ENCODE measurements at regions not wholly inside any gene's neighbourhood (a gene's known extent, or its start where the extent isn't known, plus 50 kb on each side); places are given as distances from the start of the nearest gene placed in this dataset.

GRCh38 chr5:161077936-161078545 is 226.0 kb upstream of the ATP10B start:
- DNase-seq (no peak), ATAC-seq (ENCODE audit: low FRiP score) (no peak)
- H3K9me3 ChIP-seq (ENCODE audit: control insufficient read depth, low read length): no peaks in the 10 kb centered on the region
- H3K4me3 ChIP-seq (ENCODE audit: low read length in 2 of 2): no peak overlapping the region
- H3K27ac ChIP-seq (ENCODE audit: low read depth in 1 of 2, low read length in 2 of 2): no peak overlapping the region
- no peaks in the 10 kb centered on the region for H3K36me3 ChIP-seq (ENCODE audit: control insufficient read depth in 1 of 2, insufficient read depth in 2 of 2, low read length in 1 of 2)
- WGBS, 2 donors: 43 to 46% methylated on average over 2 of the region's 2 CpGs
- H3K27me3 ChIP-seq (ENCODE audit: control insufficient read depth in 1 of 2, insufficient read depth in 2 of 2, low read length in 1 of 2): no peaks in the 10 kb centered on the region
- intact Hi-C loops (cut with DNase I): no loop called here
- no peaks in the 10 kb centered on the region for H3K4me1 ChIP-seq (ENCODE audit: control insufficient read depth in 1 of 2, insufficient read depth in 2 of 2, low read length in 2 of 2)

GRCh38 chr5:161077496-161077895 is 225.5 kb upstream of the ATP10B start:
- 72 to 82% methylated on average over 2 of the region's 2 CpGs for WGBS, 2 donors
- no peaks in the 10 kb centered on the region for H3K4me1 ChIP-seq (ENCODE audit: control insufficient read depth in 1 of 2, insufficient read depth in 2 of 2, low read length in 2 of 2)

GRCh38 chr5:161064781-161065180 is 212.8 kb upstream of the ATP10B start:
- WGBS, 2 donors: 20 to 29% methylated on average over 2 of the region's 2 CpGs
- DNase-seq (no peak), ATAC-seq (ENCODE audit: low FRiP score) (no peak)
- Histone ChIP-seq H3K9me3 (ENCODE audit: control insufficient read depth, low read length) (peaks cover 2% of the 10 kb centered on the region), H3K4me1 (ENCODE audit: control insufficient read depth in 1 of 2, insufficient read depth in 2 of 2, low read length in 2 of 2) (no peaks in the 10 kb centered on the region), H3K27me3 (ENCODE audit: control insufficient read depth in 1 of 2, insufficient read depth in 2 of 2, low read length in 1 of 2) (no peaks in the 10 kb centered on the region), H3K4me3 (ENCODE audit: low read length in 2 of 2) (no peak overlapping the region), H3K36me3 (ENCODE audit: control insufficient read depth in 1 of 2, insufficient read depth in 2 of 2, low read length in 1 of 2) (no peaks in the 10 kb centered on the region), H3K27ac (ENCODE audit: low read depth in 1 of 2, low read length in 2 of 2) (no peak overlapping the region)
- intact Hi-C loops (cut with DNase I): no loop called here

More at GRCh38 chr5:161077496-161077895, 225.5 kb upstream of the ATP10B start:
- H3K4me3 ChIP-seq (ENCODE audit: low read length in 2 of 2): no peak overlapping the region
- H3K27me3 ChIP-seq (ENCODE audit: control insufficient read depth in 1 of 2, insufficient read depth in 2 of 2, low read length in 1 of 2): no peaks in the 10 kb centered on the region
- no peaks in the 10 kb centered on the region for H3K36me3 ChIP-seq (ENCODE audit: control insufficient read depth in 1 of 2, insufficient read depth in 2 of 2, low read length in 1 of 2)
- ATAC-seq (ENCODE audit: low FRiP score) (no peak), DNase-seq (no peak)
- no peak overlapping the region for H3K27ac ChIP-seq (ENCODE audit: low read depth in 1 of 2, low read length in 2 of 2)
- no peaks in the 10 kb centered on the region for H3K9me3 ChIP-seq (ENCODE audit: control insufficient read depth, low read length)
- intact Hi-C loops (cut with DNase I): no loop called here

- H3K9me3 ChIP-seq (ENCODE audit: control insufficient read depth, low read length): peaks cover 2% of the 10 kb centered on the region
- H3K36me3 ChIP-seq (ENCODE audit: control insufficient read depth in 1 of 2, insufficient read depth in 2 of 2, low read length in 1 of 2): no peaks in the 10 kb centered on the region
- ATAC-seq (ENCODE audit: low FRiP score) (no peak), DNase-seq (no peak)
- H3K27ac ChIP-seq (ENCODE audit: low read depth in 1 of 2, low read length in 2 of 2): no peak overlapping the region
- H3K4me1 ChIP-seq (ENCODE audit: control insufficient read depth in 1 of 2, insufficient read depth in 2 of 2, low read length in 2 of 2): no peaks in the 10 kb centered on the region
- intact Hi-C loops (cut with DNase I): no loop called here
- no peak overlapping the region for H3K4me3 ChIP-seq (ENCODE audit: low read length in 2 of 2)
- WGBS, 2 donors: 53 to 72% methylated on average over 2 of the region's 2 CpGs
- no peaks in the 10 kb centered on the region for H3K27me3 ChIP-seq (ENCODE audit: control insufficient read depth in 1 of 2, insufficient read depth in 2 of 2, low read length in 1 of 2)
These were observed 212.3 kb upstream of the ATP10B start for GRCh38 chr5:161064297-161064696.

- Histone ChIP-seq H3K4me1 (ENCODE audit: control insufficient read depth in 1 of 2, insufficient read depth in 2 of 2, low read length in 2 of 2) (no peaks in the 10 kb centered on the region), H3K4me3 (ENCODE audit: low read length in 2 of 2) (no peak overlapping the region), H3K27ac (ENCODE audit: low read depth in 1 of 2, low read length in 2 of 2) (no peak overlapping the region), H3K27me3 (ENCODE audit: control insufficient read depth in 1 of 2, insufficient read depth in 2 of 2, low read length in 1 of 2) (peaks cover 0 to 1% of the 10 kb centered on the region in 2 donors), H3K9me3 (ENCODE audit: control insufficient read depth, low read length) (peaks cover 2% of the 10 kb centered on the region), H3K36me3 (ENCODE audit: control insufficient read depth in 1 of 2, insufficient read depth in 2 of 2, low read length in 1 of 2) (no peaks in the 10 kb centered on the region)
- DNase-seq (no peak), ATAC-seq (ENCODE audit: low FRiP score) (no peak)
- intact Hi-C loops (cut with DNase I): no loop called here
These were observed 206.8 kb upstream of the ATP10B start for GRCh38 chr5:161058781-161059180.

- intact Hi-C loops (cut with DNase I): no loop called here
These were observed 200.0 kb upstream of the ATP10B start for GRCh38 chr5:161051920-161052500.

GRCh38 chr5:161047024-161047423 is 195.0 kb upstream of the ATP10B start:
- intact Hi-C loops (cut with DNase I): no loop called here
- no peaks in the 10 kb centered on the region for H3K4me1 ChIP-seq (ENCODE audit: control insufficient read depth in 1 of 2, insufficient read depth in 2 of 2, low read length in 2 of 2)
- WGBS, 2 donors: 57 to 60% methylated on average over 4 of the region's 4 CpGs
- DNase-seq: no peak
- no peaks in the 10 kb centered on the region for H3K27me3 ChIP-seq (ENCODE audit: control insufficient read depth in 1 of 2, insufficient read depth in 2 of 2, low read length in 1 of 2)
- H3K9me3 ChIP-seq (ENCODE audit: control insufficient read depth, low read length): no peaks in the 10 kb centered on the region
- no peak overlapping the region for H3K27ac ChIP-seq (ENCODE audit: low read depth in 1 of 2, low read length in 2 of 2)
- ATAC-seq (ENCODE audit: low FRiP score): no peak
- no peak overlapping the region for H3K4me3 ChIP-seq (ENCODE audit: low read length in 2 of 2)
- no peaks in the 10 kb centered on the region for H3K36me3 ChIP-seq (ENCODE audit: control insufficient read depth in 1 of 2, insufficient read depth in 2 of 2, low read length in 1 of 2)

More at GRCh38 chr5:161051920-161052500, 200.0 kb upstream of the ATP10B start:
- Histone ChIP-seq H3K4me3 (ENCODE audit: low read length in 2 of 2) (no peak overlapping the region), H3K27ac (ENCODE audit: low read depth in 1 of 2, low read length in 2 of 2) (no peak overlapping the region), H3K9me3 (ENCODE audit: control insufficient read depth, low read length) (no peaks in the 10 kb centered on the region), H3K36me3 (ENCODE audit: control insufficient read depth in 1 of 2, insufficient read depth in 2 of 2, low read length in 1 of 2) (no peaks in the 10 kb centered on the region), H3K4me1 (ENCODE audit: control insufficient read depth in 1 of 2, insufficient read depth in 2 of 2, low read length in 2 of 2) (no peaks in the 10 kb centered on the region), H3K27me3 (ENCODE audit: control insufficient read depth in 1 of 2, insufficient read depth in 2 of 2, low read length in 1 of 2) (no peaks in the 10 kb centered on the region)
- DNase-seq (no peak), ATAC-seq (ENCODE audit: low FRiP score) (no peak)
- 80 to 87% methylated on average over 4 of the region's 4 CpGs for WGBS, 2 donors

GRCh38 chr5:161042862-161043261 is 190.9 kb upstream of the ATP10B start:
- no peaks in the 10 kb centered on the region for H3K4me1 ChIP-seq (ENCODE audit: control insufficient read depth in 1 of 2, insufficient read depth in 2 of 2, low read length in 2 of 2)
- ATAC-seq (ENCODE audit: low FRiP score): no peak
- no peaks in the 10 kb centered on the region for H3K27me3 ChIP-seq (ENCODE audit: control insufficient read depth in 1 of 2, insufficient read depth in 2 of 2, low read length in 1 of 2)
- WGBS, 2 donors: 86% methylated on average over 3 of the region's 3 CpGs
- H3K36me3 ChIP-seq (ENCODE audit: control insufficient read depth in 1 of 2, insufficient read depth in 2 of 2, low read length in 1 of 2): no peaks in the 10 kb centered on the region
- H3K9me3 ChIP-seq (ENCODE audit: control insufficient read depth, low read length): no peaks in the 10 kb centered on the region
- intact Hi-C loops (cut with DNase I): no loop called here
- DNase-seq: no peak
- H3K4me3 ChIP-seq (ENCODE audit: low read length in 2 of 2): no peak overlapping the region
- H3K27ac ChIP-seq (ENCODE audit: low read depth in 1 of 2, low read length in 2 of 2): no peak overlapping the region

- intact Hi-C loops (cut with DNase I): no loop called here
- DNase-seq (no peak), ATAC-seq (ENCODE audit: low FRiP score) (no peak)
- Histone ChIP-seq H3K27me3 (ENCODE audit: control insufficient read depth in 1 of 2, insufficient read depth in 2 of 2, low read length in 1 of 2) (no peaks in the 10 kb centered on the region), H3K36me3 (ENCODE audit: control insufficient read depth in 1 of 2, insufficient read depth in 2 of 2, low read length in 1 of 2) (no peaks in the 10 kb centered on the region), H3K9me3 (ENCODE audit: control insufficient read depth, low read length) (no peaks in the 10 kb centered on the region), H3K27ac (ENCODE audit: low read depth in 1 of 2, low read length in 2 of 2) (no peak overlapping the region), H3K4me3 (ENCODE audit: low read length in 2 of 2) (no peak overlapping the region), H3K4me1 (ENCODE audit: control insufficient read depth in 1 of 2, insufficient read depth in 2 of 2, low read length in 2 of 2) (no peaks in the 10 kb centered on the region)
- 55 to 64% methylated on average over 1 of the region's 1 CpG for WGBS, 2 donors
These were observed 190.4 kb upstream of the ATP10B start for GRCh38 chr5:161042443-161042842.
